HG03039 (cell line): ENCODE measurements at regions not wholly inside any gene's neighbourhood (a gene's known extent, or its start where the extent isn't known, plus 50 kb on each side); places are given as distances from the start of the nearest gene placed in this dataset.
A peak's percentile ranks its signal among the peaks of the same experiment; 100 is the strongest.
"Not testable (repeated sequence)": the region's sequence is repeated elsewhere in the genome, so short reads cannot be mapped to it uniquely, and the experiment has no call there.

Source experiments
- ATAC-seq: cut with Tn5 transposase; IDR thresholded peaks from one replicate; pipeline ENCODE4 v1.9.1; 2021; ENCODE audit warnings: mild to moderate bottlenecking, moderate library complexity; ENCODE audit not compliant: unreplicated experiment

DNA sequence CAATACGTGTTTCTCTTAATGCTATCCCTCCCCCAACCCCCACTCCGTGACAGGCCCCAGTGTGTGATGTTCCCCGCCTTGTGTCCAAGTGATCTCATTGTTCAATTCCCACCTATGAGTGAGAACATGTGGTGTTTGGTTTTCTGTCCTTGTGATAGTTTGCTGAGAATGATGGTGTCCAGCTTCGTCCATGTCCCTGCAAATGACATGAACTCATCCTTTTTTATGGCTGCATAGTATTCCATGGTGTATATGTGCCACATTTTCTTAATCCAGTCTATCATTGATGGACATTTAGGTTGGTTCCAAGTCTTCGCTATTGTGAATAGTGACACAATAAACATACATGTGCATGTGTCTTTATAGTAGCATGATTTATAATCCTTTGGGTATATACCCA is 52.5 kb downstream of the KIAA0408 start:
- not testable (repeated sequence) for ATAC-seq

GRCh38 chr6:127406122-127406521 is 53.1 kb downstream of the KIAA0408 start:
- ATAC-seq: no peak

DNA sequence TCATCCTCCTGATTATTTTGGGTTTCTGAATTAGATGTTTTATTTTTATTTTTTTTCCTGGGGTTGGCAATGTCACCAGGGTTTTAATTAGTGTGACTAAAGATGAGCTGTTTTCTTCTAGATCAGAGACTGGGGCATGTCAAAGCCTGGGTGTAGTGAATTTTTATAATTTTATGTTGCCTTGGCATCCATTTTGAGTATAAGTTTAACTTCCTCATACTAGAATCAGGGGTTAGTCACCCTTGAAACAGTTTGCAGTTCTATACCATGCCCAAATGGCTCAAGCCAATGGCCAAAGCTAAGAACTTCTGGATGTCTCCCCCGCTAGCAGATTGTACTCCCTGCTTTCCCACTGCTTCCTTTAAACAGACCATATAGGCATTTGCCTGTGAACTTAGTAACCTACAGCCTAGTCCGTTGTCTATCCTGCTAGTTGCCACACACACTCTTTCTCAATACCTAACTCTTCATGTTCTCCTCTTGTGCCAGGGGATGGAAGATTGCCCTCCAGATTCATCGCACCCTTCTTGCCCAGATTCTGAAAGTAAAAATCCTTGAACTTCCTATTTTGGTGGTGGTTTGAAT is 54.5 kb downstream of the KIAA0408 start:
- no peak for ATAC-seq

DNA sequence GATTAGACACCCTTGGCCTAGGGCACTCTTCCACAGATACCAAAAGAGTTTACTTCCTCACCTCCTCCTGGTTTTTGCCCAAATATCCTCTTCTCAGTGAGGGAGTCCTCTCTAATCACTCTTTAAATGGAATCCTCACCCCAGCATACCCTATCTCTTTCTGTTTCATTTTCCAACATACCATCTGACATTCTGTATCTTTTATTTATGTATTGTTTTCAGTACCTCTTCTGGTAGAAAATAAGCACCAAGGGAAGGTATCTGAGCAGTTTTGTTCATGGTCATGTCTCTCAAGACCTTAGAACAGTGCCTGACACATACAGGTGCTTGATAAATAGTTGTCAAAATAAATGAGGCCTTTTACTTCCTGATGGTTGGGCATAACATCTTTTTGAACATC is 55.1 kb downstream of the KIAA0408 start:
- ATAC-seq: peak; percentile 71

DNA sequence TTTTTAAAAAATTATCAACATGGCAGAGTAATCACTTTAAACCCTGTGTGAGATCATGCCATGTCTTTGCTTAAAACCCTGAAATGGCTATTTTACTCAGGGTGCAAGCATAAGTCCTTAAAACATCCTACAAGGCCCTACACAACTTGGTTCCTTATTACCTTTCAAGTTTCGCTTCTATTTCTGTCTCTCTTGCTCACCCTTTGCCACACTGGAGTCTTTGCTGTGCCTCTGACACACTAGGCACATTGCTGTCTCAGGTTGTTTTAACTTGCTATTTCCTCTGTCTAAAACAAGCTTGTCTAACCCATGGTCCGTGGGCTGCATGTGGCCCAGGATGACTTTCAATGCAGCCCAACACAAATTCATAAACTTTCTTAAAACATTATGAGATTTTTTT is 55.6 kb downstream of the KIAA0408 start:
- peak; percentile 84 for ATAC-seq

- no peak for ATAC-seq
These were observed 56.1 kb downstream of the KIAA0408 start for GRCh38 chr6:127402890-127403617.

DNA sequence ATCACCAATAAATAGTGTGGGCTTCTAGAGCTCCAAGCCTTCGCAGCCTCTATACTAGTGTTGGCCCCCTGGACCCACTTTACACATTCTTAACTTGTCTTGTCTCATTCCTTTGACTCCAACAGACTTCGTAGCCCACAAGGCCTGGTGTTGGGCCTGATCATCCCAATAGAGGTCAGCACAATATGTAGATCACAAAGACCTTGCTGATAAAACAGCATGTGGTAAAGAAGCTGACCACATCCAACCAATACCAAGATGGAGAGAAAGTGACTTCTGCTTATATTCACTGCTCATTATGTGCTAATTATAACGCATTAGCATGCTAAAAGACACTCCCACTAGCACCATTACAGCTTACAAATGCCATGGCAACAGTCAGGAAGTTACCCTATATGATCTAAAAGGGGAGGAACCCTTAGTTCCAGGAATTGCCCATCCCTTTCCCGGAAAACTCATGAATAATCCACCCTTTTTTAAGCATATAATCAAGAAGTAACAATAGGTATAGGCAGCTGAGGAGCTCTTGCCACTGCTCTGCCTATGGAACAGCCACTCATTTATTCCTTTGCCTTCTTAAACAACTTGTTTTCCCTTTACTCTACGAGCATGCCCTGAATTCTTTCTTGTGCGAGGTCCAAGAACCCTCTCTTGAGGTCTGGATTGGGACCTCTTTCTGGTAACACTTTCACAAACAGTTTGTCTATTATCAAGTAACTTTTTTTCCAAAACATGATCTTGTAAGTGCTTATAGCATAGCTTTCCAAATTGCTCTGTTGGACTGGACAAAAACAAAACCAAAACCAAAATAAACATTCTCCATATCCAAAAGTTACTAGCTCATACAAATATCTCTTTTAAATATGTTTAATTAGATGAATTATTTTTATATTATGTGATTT is 54.6 kb upstream of the ECHDC1 start:
- ATAC-seq: no peak

DNA sequence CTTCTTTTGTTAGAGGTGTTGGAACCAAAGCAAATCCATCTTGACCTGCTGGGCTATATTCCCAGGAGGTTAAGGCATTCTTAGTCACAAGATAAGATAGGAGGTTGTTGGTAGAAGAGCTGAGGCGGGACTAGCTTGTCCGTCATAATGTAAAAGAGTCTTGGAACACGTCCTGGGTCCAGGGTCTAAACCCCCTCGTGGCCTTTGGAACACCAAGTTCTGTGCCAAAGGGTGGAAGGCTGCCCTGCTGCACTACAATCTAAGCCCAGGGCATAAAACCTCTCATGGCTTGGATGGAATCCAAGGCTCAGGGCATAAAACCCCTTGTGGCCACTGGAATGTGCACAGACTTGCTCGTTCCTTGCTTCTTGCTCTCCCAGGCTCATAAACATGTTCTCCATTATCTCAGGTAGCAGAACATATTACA is 53.8 kb upstream of the ECHDC1 start:
- not testable (repeated sequence) for ATAC-seq
